ENCODE measurements at regions not wholly inside any gene's neighbourhood (a gene's known extent, or its start where the extent isn't known, plus 50 kb on each side); places are given as distances from the start of the nearest gene placed in this dataset.

GRCh38 chr1:215479567-215479966 lies 87.5 kb upstream of the KCTD3 start:
- POLR2A ChIA-PET = no interaction called here
- intact Hi-C loops (cut with micrococcal nuclease) = no loop called here
- H3K9me1 ChIP-seq (ENCODE audit: control insufficient read depth, insufficient read depth, low read length) = no peaks in the 10 kb centered on the region

More at GRCh38 chr1:215479567-215479966, 87.5 kb upstream of the KCTD3 start:
- FAIRE-seq (no peak), DNase-seq (ENCODE audit: extremely low read depth in 1 of 4, low spot score in 3 of 4) (no peak), ATAC-seq (no peak)
- Histone ChIP-seq H3K4me3 (no peak overlapping the region), H3K36me3 (ENCODE audit: control insufficient read depth, insufficient read depth, low read length) (no peaks in the 10 kb centered on the region), H3K9me3 (replicated peaks; ENCODE audit: control insufficient read depth, insufficient read depth, low read depth, low read length) (no peaks in the 10 kb centered on the region; the same call in 1 of the 2 replicates), H3K9ac (ENCODE audit: insufficient read depth in 1 of 2, low read depth in 2 of 2, low read length in 2 of 2) (no peak overlapping the region), H4K20me1 (replicated peaks; ENCODE audit: control insufficient read depth, insufficient read depth, low read length) (no peaks in the 10 kb centered on the region), H3K4me1 (replicated peaks in 1 of 2; ENCODE audit: control insufficient read depth in 2 of 2, insufficient read depth in 2 of 2, low read length in 2 of 2) (no peaks in the 10 kb centered on the region), H3K4me2 (ENCODE audit: insufficient read depth, low read length) (no peak overlapping the region), H3K27me3 (ENCODE audit: control insufficient read depth in 2 of 2, insufficient read depth in 2 of 2, low read length in 2 of 2) (no peaks in the 10 kb centered on the region), H2AFZ (ENCODE audit: low read depth, low read length) (no peak overlapping the region), H3K79me2 (ENCODE audit: control insufficient read depth, insufficient read depth, low read length) (no peaks in the 10 kb centered on the region), H3K27ac (ENCODE audit: extremely low read depth, low read depth, low read length) (no peak overlapping the region)
- TF ChIP-seq ZNF24 (IDR thresholded peaks at IDR 0.05) (no peak), PREB (CRISPR knock-in tag; IDR thresholded peaks at IDR 0.05) (no peak), RBM25 (IDR thresholded peaks at IDR 0.05; ENCODE audit: low read depth, low read length, severe bottlenecking) (no peak), RBM39 (optimal IDR thresholded peaks at IDR 0.05; ENCODE audit: low read depth, low read length) (no peak), FOXK2 (conservative IDR thresholded peaks at IDR 0.05 in 1 of 2, IDR thresholded peaks at IDR 0.05 in 1 of 2; ENCODE audit: low read depth in 2 of 2) (no peak), MIER1 (IDR thresholded peaks at IDR 0.05; ENCODE audit: low read depth) (no peak), CBFA2T3 (IDR thresholded peaks at IDR 0.05) (no peak), JUN (IDR thresholded peaks at IDR 0.05; ENCODE audit: borderline replicate concordance, low read depth, low read length) (no peak), JUN (CRISPR knock-in tag; IDR thresholded peaks at IDR 0.05; ENCODE audit: borderline replicate concordance) (no peak), MEIS2 (IDR thresholded peaks at IDR 0.05; ENCODE audit: partially characterized antibody) (no peak), CXXC5 (CRISPR knock-in tag; IDR thresholded peaks at IDR 0.05) (no peak), TSC22D4 (tag; IDR thresholded peaks at IDR 0.05) (no peak), ZBTB17 (CRISPR knock-in tag; IDR thresholded peaks at IDR 0.05) (no peak), ZKSCAN1 (IDR thresholded peaks at IDR 0.05; ENCODE audit: low read depth, low read length) (no peak), C11orf30 (IDR thresholded peaks at IDR 0.05; ENCODE audit: low read depth) (no peak), POLR2AphosphoS5 (IDR thresholded peaks at IDR 0.05; ENCODE audit: control insufficient read depth, insufficient read depth, low read depth, low read length) (no peak), ZBTB9 (CRISPR knock-in tag; IDR thresholded peaks at IDR 0.05) (no peak), JUND (IDR thresholded peaks at IDR 0.05; ENCODE audit: borderline replicate concordance, low read depth, low read length) (no peak), JUND (tag; IDR thresholded peaks at IDR 0.05; ENCODE audit: borderline replicate concordance, low read depth, low read length) (no peak), SETDB1 (IDR thresholded peaks at IDR 0.05; ENCODE audit: low read length) (no peak), BCLAF1 (IDR thresholded peaks at IDR 0.05; ENCODE audit: borderline replicate concordance in 1 of 2, control insufficient read depth in 1 of 2, low read depth in 2 of 2, low read length in 1 of 2) (no peak)
- CTCF ChIA-PET (ENCODE audit: low intra/inter-chr PET ratio) = no interaction called here
- in situ Hi-C loops (cut with MboI) = no loop called here
- BruUV-seq (replicated peaks) = no TSS peak
